ENCODE measurements at regions not wholly inside any gene's neighbourhood (a gene's known extent, or its start where the extent isn't known, plus 50 kb on each side); places are given as distances from the start of the nearest gene placed in this dataset.

DNA sequence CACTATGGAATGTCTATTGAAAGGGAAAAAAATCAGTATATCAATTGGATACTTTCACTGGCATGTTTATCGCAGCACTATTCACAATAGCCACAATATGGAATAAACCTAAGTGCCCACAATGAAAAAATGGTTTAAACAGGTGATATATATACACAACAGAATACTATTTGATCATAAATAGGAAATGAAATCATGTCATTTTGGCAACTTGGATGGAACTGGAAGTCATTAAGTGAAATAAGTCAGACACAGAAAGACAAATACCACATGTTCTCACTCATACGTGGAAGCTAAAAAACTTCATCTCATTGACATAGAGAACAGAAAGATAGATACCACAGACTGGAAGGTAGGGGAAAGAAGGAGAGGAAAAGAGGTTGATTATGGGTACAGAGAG lies 471.6 kb upstream of the FTMT start:
- Mint-ChIP-seq H3K4me3 (no peak overlapping the region), H3K27me3 (no peaks in the 10 kb centered on the region), H3K4me1 (no peaks in the 10 kb centered on the region), H3K9me3 (ENCODE audit: insufficient read depth) (peaks cover 2% of the 10 kb centered on the region), H3K27ac (no peak overlapping the region)
- Histone ChIP-seq H4K20me1 (ENCODE audit: control insufficient read depth, insufficient read depth, low read length, poor library complexity, severe bottlenecking) (no peaks in the 10 kb centered on the region), H3K27ac (ENCODE audit: low read length in 2 of 2) (no peak overlapping the region), H3K4me3 (ENCODE audit: control extremely low read depth in 1 of 5, extremely low read depth in 1 of 5, insufficient read depth in 1 of 5, low read depth in 2 of 5, low read length in 4 of 5) (no peak overlapping the region), H3K4me1 (ENCODE audit: control insufficient read depth in 2 of 2, insufficient read depth in 2 of 2, low read length in 2 of 2) (no peaks in the 10 kb centered on the region), H3K36me3 (replicated peaks in 1 of 2; ENCODE audit: control extremely low read depth in 1 of 2, control insufficient read depth in 1 of 2, extremely low read depth in 1 of 2, insufficient read depth in 2 of 2, low read length in 1 of 2) (no peaks in the 10 kb centered on the region), H3K4me2 (replicated peaks; ENCODE audit: low read depth, low read length, poor library complexity, severe bottlenecking) (no peak overlapping the region), H3K9ac (ENCODE audit: low read length) (no peak overlapping the region), H2AFZ (ENCODE audit: insufficient read depth, low read depth, low read length, poor library complexity, severe bottlenecking) (no peak overlapping the region), H3K27me3 (replicated peaks in 1 of 4; ENCODE audit: control extremely low read depth in 1 of 4, control insufficient read depth in 3 of 4, insufficient read depth in 4 of 4, low read length in 3 of 4) (no peaks in the 10 kb centered on the region), H3K79me2 (ENCODE audit: control insufficient read depth, insufficient read depth, low read length) (no peaks in the 10 kb centered on the region), H3K9me3 (ENCODE audit: control extremely low read depth in 1 of 3, control insufficient read depth in 2 of 3, insufficient read depth in 1 of 3, low read length in 2 of 3) (peaks cover 0 to 4% (median 0%) of the 10 kb centered on the region in 3 donors)
- WGBS (ENCODE audit: insufficient coverage): no CpG with 5 or more reads among the region's 2 CpGs
- CTCF ChIA-PET: no interaction called here
- POLR2A ChIA-PET: no interaction called here
- DNase-seq (no peak), ATAC-seq (ENCODE audit: low read depth) (no peak)
- TF ChIP-seq EZH2 (IDR thresholded peaks at IDR 0.05; ENCODE audit: borderline replicate concordance, insufficient read depth, low read depth, low read length, poor library complexity, severe bottlenecking): no peak
- TF ChIP-seq, protein P1, sequence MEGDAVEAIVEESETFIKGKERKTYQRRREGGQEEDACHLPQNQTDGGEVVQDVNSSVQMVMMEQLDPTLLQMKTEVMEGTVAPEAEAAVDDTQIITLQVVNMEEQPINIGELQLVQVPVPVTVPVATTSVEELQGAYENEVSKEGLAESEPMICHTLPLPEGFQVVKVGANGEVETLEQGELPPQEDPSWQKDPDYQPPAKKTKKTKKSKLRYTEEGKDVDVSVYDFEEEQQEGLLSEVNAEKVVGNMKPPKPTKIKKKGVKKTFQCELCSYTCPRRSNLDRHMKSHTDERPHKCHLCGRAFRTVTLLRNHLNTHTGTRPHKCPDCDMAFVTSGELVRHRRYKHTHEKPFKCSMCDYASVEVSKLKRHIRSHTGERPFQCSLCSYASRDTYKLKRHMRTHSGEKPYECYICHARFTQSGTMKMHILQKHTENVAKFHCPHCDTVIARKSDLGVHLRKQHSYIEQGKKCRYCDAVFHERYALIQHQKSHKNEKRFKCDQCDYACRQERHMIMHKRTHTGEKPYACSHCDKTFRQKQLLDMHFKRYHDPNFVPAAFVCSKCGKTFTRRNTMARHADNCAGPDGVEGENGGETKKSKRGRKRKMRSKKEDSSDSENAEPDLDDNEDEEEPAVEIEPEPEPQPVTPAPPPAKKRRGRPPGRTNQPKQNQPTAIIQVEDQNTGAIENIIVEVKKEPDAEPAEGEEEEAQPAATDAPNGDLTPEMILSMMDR (IDR thresholded peaks at IDR 0.05): no peak
- intact Hi-C loops (cut with micrococcal nuclease): no loop called here

DNA sequence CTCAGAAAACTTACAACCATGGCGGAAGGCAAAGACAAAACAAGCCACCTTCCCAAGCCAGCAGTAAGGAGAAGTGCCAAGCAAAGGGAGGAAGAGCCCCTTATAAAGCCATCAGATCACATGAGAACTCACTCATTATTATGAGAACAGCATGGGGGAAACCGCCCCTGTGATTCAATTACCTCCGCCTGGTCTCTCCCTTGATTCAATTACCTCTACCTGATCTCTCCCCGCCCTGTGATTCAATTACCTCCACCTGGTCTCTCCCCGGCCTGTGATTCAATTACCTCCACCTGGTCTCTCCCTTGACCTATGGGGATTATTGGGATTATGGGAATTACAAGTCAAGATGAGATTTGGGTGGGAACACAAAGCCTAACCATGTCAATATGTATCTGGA lies 467.3 kb upstream of the FTMT start:
- no peaks in the 10 kb centered on the region for H3K4me1 ChIP-seq (ENCODE audit: control insufficient read depth in 2 of 2, insufficient read depth in 2 of 2, low read length in 2 of 2)
- ChIA-PET CTCF (no interaction called here), POLR2A (no interaction called here)
- no peak for DNase-seq
- Mint-ChIP-seq H3K9me3 (ENCODE audit: insufficient read depth) (no peaks in the 10 kb centered on the region), H3K4me1 (no peaks in the 10 kb centered on the region), H3K27me3 (no peaks in the 10 kb centered on the region), H3K4me3 (no peak overlapping the region), H3K27ac (no peak overlapping the region)
- no peak overlapping the region for H2AFZ ChIP-seq (ENCODE audit: insufficient read depth, low read depth, low read length, poor library complexity, severe bottlenecking)
- no peaks in the 10 kb centered on the region for H3K9me3 ChIP-seq (ENCODE audit: control extremely low read depth in 1 of 3, control insufficient read depth in 2 of 3, insufficient read depth in 1 of 3, low read length in 2 of 3)
- H3K4me2 ChIP-seq (replicated peaks; ENCODE audit: low read depth, low read length, poor library complexity, severe bottlenecking): no peak overlapping the region
- no peaks in the 10 kb centered on the region for H3K36me3 ChIP-seq (replicated peaks in 1 of 2; ENCODE audit: control extremely low read depth in 1 of 2, control insufficient read depth in 1 of 2, extremely low read depth in 1 of 2, insufficient read depth in 2 of 2, low read length in 1 of 2)
- no peaks in the 10 kb centered on the region for H4K20me1 ChIP-seq (ENCODE audit: control insufficient read depth, insufficient read depth, low read length, poor library complexity, severe bottlenecking)
- H3K27ac ChIP-seq (ENCODE audit: low read length in 2 of 2): no peak overlapping the region
- 92% methylated on average over 2 of the region's 5 CpGs for WGBS (ENCODE audit: insufficient coverage)
- intact Hi-C loops (cut with micrococcal nuclease): no loop called here
- no peaks in the 10 kb centered on the region for H3K27me3 ChIP-seq (replicated peaks in 1 of 4; ENCODE audit: control extremely low read depth in 1 of 4, control insufficient read depth in 3 of 4, insufficient read depth in 4 of 4, low read length in 3 of 4)
- no peak for ATAC-seq (ENCODE audit: low read depth)
- H3K4me3 ChIP-seq (ENCODE audit: control extremely low read depth in 1 of 5, extremely low read depth in 1 of 5, insufficient read depth in 1 of 5, low read depth in 2 of 5, low read length in 4 of 5): no peak overlapping the region
- TF ChIP-seq, protein P1 (IDR thresholded peaks at IDR 0.05): no peak
- no peak for TF ChIP-seq EZH2 (IDR thresholded peaks at IDR 0.05; ENCODE audit: borderline replicate concordance, insufficient read depth, low read depth, low read length, poor library complexity, severe bottlenecking)
- no peak overlapping the region for H3K9ac ChIP-seq (ENCODE audit: low read length)
- H3K79me2 ChIP-seq (ENCODE audit: control insufficient read depth, insufficient read depth, low read length): no peaks in the 10 kb centered on the region

All from B cell (primary cell).